NCI-H510A treated with DMSO at 0.1 percent for 48 hours (cell line): ENCODE measurements at regions not wholly inside any gene's neighbourhood (a gene's known extent, or its start where the extent isn't known, plus 50 kb on each side); places are given as distances from the start of the nearest gene placed in this dataset.

Experiments used
- DNase-seq: peaks from one replicate; lab custom pipeline; 2025; lab: John Stamatoyannopoulos, UW

DNA sequence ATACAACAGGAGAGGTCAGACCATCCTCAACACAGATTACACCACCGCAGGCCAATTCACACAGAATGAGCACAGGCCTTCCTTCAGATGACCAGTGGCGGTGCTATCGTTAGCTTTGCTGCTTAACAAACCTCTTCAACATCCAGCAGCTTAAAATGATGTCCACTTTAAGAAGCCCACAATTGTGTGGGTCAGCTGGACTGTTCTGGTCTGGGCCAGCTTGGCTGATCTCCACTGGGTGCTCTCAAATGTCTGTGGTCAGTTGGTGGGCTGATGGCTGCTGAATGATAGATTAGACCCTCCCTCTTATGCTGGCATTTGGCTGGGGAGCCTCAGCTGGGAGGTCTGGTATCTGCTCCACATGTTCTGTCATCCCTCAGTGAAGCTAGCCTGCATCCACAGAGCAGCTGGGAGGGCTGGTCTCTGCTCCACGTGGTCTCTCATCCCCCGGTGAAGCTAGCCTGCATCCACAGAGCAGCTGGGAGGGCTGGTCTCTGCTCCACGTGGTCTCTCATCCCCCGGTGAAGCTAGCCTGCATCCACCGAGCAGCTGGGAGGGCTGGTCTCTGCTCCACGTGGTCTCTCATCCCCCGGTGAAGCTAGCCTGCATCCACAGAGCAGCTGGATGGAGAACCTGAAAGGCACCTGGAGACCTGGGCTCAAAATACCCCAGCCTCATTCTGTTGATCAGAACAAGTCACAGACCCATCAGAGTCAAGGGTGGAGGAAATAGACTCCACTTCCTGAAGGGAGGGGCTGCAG is 203.6 kb upstream of the DIO3 start:
- DNase-seq = no peak

DNA sequence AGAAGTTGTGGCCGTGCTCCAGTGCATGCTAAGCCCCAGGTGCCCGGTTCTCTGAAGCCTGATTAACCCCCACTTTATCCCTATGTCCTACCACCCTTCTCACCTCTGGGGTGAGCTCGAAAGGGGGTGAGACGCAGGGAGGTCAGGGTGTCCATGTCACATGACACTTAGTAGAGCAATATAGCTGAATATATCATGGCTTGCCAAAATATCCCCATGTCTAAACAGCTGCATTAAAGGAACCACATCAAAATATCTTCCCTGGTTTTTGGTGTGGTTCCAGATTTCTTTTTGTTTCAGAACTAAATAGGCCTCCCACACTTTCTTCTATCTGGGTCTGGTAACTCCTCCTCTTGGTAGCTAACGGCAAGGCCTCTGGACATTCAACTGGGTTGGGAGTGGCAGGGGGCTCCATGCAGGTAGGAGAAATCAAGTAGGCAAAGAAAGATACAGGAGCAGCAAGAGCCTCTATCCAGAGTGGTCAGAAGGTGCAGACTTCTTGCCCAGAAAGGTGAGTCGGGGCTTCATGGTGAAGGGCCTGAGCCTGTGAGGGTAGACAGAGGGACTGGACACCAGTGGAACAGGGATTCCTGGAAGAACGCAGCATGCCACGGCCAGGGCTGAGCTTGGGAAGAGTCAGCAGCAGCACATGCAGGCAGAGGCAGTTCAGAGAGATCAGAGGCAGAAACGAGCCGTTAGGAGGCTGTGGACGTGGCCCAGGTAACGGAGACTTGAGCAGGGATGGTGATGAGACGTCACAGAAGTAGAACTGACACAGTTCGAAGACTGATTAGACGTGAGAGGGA is 202.8 kb upstream of the DIO3 start:
- no peak for DNase-seq

DNA sequence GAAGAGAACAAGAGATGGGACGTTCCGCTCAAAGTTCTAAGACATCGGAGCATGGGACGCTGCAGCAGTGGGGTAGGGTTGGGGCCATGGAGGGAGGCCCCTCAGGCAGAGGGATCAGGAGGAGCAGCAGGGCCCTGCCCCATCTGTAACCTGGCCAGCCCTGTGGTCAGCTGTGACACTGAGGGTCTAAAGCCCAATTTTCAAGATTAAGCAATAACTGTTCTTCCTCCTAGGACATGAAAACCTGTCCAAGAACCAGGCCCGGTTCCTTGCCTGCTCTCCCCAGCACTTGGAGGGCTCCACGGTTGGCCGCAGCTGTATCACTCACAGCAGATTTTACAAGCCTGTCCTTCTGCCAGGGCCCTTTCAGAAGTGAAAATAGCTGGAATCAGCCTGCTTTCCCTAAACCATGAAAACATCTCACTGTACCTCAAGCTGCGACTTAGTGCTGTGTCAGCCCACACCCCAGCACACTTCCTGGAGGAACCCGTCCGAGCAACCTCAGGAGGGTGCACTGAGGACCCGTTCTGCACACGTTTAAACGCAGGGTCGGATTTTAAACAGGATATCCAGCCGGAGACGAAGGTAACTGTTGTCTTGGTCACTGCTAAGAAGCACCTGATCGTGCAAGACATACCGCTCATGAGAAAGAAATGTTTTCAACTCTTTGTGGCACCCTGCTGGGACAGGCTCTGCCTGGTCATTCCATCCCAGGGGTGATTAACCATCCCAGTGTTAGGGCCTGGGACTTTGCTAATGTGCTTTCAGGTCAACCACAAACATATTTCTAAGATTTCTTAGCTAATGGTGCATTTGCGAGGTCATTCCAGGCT is 201.9 kb upstream of the DIO3 start:
- peak; percentile 33 for DNase-seq

DNA sequence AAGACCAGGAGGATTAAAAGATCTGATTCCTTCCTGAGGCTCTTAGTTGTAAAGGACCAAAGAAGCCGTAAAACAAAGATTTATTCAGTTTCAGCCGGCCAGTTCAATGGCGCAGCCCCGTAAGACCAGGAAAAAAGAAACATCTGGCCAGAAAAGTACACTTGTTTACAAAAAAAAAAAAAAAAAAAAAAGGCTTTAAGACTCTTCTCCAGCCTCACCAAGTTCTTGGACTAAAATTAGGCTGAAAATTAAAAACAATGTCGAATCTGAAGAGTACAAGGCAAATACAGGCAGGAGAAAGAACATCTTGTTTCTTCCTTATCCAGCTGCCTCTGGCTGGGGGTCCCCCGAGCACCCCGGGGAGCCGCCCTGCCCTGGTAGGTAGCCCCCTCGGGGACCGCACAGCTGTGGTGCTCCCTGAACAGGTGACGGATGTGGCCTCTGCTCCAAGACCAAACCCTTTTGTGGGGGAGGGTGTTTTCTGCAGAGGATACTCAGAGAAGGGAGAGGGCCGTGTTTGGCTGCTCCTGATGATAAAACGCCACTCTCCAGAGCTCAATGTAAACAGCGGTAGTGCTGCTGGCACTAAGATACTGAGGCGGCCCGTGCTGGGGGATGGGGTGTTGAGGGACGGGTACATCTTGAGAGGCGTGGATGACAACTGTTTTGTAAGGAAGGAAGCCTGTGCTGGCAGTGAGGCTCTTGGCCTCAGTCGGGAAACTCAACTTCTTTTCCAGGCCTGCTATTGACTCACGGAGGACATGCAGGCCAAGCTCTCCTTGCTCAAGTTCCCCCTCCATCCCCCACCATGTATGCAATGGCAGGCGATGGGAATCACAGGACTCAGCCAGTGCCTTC is 201.0 kb upstream of the DIO3 start:
- peak; percentile 87 for DNase-seq

DNA sequence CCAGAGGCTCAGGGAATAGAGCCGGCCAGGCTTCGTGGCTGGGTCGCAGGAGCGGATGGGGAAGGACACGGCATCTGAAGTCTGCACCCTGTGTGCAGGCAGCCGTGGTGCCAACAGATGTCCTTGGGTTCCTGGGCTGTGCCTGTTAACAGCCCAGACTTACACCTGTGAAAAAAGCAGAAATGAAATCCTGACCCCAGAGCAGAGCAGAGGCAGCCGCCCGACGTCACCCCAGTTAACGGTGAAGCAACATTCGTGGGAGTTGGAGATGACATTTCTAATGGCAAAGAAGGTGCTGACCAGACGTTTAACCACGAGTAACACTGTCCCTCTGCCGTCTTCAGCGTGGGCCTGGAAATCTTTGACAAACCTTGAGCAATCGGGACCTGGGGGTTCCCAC is 200.3 kb upstream of the DIO3 start:
- no peak for DNase-seq

DNA sequence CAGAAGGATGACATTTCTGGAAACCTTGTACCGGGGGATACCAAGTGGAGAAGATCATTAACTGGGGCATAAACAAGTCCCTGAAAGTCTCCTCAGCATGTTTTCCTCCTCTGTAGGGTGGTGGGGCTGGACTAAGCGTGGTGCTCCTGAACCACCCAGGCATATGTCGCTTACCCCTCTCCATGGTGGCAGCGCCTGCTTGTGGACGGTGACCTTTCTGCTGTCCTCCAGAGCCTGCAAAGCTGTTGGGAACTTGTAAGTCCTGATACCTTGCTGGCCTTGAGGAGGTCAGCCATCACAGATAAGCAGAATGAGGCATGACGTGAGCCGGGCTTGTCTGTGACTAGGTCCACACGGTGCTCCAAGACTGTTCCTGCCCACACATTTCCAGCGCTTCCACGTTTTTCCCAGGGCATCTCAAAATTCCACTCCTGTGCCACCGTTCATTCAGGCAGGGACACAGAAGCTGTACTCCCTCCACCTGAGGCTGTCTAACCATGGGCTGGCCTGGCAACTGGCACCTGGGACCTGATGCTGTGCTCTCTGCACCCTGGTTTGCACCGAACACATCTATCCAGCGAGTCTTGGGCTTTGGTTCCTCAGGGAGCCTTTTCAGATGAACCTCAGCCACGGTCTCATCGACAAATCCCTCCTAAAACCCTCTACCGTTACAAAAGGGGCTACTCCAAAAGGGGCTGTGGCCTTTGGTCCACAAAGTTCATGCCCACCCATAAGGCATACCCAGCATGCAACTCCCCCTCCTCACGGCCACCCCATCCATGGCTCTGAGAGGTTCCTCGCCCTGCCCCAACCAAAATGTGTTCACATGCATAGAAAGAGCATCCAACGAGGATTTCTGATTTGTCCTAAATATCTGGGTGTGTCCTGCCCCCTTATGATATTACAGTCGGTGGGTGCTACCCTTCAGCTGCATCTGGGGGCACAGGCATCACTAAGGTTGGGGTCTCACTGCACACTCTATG is 199.6 kb upstream of the DIO3 start:
- no peak for DNase-seq

DNA sequence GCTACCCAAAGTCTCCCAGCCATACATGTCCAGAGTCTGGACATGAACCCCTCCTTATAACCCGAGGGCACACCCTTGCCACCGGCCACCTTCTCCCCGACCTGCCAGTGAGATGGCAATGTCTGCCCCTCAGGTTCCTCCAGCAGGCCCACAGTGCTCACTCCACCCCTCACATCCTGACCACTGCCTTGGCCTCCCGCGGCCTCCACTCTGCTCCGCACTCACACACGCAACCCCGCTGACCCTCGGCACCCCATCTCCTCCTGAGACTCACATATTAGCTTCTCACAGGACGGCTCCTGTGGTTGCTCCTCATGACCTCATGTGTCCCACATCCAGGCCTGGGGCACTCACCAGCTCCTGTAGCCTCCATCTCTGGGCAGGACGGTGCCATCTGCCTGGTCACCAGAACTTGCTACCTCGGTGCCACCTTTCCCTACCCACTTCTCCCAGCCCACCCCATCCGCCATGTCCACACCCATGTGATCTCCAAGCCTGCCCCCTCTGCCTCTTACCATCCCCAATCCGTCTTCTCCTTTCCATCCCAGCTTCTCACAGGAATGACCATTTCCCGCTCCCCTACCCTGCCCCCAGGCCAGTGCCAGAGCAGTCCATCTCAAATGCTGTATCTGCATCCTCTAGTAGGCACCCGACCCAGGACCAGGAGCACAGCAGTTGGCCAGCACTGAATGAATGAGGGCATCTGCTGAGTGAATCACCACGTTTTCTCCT is 198.6 kb upstream of the DIO3 start:
- no peak for DNase-seq

DNA sequence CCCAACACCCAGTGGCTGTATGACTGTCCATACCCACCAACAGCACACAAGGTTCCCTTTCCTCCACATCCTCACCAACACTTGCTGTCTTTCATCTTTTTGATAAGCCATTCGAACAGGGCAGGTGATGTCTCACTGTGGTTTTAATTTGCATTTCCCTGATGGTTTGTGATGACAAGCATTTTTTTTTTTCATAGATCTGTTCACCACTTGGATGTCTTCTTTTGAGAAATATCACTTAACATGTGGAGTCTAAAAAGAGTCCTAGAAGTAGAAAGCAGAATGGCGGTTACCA is 198.1 kb upstream of the DIO3 start:
- DNase-seq = no peak

DNA sequence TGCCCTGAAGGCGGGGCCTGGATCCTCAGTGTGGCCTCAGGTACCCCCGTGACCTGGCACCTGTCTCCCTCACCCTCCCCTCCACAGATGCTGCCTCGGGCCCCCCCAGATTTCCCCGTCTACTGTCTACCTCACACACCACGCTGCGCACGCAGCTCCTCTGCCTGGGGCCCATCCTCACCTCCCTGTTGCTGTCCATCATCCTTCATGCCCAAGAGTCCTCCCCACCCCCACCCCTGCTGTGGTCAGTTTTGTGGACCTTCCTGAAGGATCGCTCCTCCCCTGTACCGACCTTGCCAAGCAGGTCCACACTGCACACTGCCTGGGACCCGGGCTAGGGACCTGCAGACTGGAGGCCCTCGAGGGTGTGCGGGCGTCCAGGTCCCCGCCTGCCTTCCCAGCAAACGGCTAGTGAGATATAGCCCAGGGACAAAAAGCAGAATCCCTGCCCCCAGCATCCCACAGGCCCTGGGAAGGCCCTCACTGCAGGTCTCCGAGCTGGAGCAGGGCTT is 197.4 kb upstream of the DIO3 start:
- no peak for DNase-seq

DNA sequence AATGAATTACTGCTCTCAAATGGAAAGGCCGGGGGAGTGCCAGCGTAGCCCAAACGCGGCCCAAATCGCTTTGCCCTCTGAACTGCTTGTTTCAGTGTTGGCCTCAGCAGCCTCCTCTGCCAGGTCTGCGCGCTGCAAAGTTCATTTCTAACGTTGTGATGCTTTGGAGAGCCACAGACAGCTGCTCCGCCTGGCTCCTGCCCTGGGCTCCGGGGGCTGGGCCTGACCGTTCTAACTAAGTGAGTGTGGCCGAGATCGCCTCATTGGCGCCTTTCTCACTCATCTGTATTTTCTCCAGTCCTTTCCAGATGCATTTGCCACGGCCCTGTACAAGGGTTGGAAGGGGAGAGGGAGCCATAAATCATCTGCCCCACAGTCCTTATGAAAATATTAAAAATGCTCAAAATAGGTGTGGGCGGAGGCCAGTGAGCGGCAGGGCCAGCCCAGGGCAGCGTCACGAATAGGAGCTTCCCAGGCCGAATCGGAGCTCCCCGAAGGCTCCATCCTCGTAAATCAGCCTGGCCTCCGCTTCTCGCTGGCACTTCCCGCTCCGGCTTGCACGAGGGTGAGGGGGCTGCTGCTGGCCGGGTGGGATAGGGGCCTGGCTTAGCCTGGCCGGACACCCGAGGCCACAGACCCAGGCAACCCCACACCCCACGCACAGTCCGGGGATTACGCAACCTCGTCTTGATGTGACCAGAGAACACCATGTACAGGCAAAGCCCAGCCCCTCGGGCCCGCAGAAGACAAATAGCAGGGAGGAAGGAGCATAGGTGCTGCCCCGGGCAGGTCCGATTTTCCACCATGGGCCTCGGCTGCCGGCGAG is 196.6 kb upstream of the DIO3 start:
- no peak for DNase-seq

DNA sequence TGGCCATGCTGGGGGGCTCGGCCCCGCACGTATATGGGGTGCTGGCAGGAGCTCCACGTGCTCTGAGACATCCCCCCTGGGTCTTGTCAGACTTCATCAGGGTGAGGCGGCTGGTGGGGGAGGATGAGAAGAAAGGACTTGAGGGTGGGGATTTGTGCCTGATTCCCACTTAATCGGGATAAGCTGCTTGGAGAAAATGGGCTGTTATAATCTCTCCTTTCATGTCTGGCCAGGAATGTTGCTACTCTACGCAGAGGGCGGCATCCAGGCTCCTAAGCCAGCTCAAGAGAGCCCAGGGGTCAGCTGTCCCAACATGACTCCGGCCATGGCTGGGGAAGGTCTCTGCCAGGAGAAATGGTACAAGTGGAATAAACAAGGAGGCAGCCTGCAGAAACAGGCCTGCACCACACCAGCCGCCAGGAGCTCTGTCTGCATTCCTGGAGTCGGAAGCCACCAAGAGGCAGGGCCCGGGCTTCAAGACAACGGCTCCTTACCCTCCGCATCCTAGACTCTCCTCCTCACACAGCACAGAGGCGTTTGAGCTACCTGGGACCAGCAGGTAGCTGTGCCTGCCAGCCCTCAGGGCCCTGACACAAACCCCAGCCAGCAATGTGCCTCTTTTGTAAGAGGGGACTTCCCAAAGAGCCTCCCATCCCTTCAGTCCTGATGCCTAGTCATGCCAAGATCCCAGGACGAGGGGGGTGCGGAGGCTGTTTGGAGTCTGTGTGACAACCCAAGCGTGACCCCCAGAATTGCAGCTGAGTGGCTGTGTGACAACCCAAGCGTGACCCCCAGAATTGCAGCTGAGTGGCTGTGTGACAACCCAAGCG is 195.8 kb upstream of the DIO3 start:
- no peak for DNase-seq

DNA sequence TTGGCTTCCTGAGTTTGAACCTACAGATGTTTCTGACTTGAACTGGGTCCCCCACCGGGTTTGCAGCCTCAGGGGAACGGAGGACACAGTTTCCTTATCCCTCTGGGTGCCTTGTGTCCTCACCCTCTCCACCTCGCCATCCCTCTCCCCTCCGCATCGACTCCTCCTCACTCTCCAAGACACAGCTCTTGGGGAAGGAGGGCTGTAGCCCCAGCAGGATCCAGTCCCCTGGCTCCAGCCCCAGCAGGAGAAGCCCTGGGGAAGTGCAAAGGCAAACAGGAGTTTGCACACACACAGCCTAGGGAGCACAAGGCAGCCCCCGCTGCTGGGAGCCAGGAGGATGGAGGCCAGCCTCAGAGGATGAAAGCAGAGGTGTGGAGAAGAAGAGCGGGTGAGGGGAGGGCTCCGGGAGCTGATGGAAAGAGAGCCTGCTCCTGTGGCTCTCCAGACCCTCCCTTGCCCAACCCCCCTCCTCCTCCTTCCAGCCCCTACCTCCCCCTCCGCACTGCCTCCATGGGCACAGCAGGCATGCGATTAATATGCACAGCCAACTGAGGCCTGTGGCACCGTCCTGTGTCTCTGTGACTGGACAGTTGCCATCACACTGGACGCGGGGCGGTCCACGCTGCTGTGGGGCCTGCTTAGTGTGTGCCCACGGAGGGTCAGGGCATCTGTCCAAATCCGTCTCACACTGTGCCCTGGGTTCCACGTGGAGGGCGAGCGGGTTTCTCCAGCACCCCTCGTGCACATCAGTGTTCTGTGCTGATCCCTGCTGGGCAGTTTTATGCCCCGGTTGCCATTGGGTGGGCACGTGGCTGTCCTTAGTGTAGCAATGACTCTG is 193.7 kb upstream of the DIO3 start:
- no peak for DNase-seq

DNA sequence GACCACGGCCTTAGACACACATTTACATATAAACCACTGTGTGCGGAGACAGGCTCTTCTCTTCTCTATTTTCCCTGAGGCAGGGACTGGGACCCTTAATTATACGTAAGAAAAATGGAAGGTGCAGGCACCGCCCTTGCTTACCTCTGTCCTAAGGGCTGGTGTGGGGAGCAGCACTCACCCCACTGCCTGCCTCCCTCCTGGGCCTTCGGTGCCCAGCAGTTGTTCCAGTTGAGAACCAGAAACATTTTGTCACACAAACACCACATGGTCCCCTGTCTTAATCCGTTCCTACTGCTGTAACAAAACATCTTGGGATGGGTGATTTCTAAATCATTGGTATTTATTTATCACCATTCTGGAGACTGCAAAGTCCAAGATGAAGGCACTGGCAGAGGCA is 192.7 kb upstream of the DIO3 start:
- no peak for DNase-seq

DNA sequence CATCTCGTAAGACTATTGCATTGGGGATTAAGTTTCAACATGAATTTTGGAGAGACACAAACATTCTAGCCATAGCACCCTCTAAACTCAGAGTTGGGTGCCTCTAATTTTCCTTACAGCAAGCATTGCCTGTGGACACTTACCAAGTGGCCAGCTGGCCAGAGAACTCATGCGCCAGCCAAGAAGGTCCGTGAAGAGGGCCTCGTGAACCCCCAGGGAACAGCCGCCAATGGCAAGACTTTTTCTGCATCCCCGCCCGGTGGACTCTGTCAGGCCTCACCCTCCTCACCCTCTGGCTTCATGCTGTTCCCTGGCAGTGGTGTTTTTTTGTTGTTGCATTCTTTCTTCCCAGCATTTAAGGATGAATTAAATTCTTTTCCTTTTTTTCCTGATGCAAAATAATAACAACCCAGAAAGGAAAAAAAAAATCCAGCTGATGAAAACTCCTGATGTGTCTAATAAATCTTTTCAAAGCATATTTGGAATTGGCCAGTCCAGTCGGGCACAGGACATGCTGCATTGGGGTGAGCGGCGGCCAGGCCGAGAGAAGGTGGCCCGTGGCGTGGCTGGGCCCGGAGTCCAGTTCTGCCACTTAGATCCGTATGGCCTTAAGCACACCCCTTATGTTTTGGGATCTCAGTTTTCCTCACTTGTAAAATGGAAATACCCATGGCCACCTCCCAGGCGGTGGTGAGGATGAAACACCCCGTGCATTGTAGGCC is 191.9 kb upstream of the DIO3 start:
- DNase-seq = no peak

DNA sequence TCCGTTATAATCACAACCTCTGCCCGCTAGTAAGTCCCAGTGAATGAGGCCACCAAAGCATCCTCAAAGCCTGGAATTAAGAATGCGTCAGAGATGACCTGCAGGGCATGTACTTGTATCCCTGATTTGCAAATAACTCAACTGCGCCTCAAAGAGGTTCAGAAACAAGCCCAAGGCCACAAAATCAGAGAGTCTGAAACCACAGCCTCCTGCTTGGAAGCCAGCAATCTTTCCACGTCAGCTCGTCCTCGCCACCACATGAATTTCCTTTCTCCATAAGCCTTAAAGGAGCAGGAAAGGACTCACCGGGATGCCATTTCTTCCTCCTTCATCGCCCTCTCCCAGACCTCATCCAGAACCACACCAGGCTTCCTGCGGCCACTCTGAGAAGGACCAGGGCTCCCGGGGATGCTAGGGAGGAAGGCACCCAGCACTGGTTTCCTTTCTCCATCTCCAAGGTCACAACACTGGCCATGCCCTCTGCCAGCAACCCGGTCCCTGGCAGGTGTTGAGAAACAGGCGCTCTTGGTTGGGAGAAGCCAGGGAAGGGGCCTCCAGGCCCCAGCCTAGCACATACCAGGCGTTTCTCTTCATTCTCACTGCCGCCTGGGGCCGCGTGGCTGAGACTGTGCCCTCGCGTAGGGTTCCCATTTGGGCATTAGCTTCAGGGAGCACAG is 191.2 kb upstream of the DIO3 start:
- no peak for DNase-seq
